Esophagus squamous epithelium (tissue), 5 donors: ENCODE measurements at regions not wholly inside any gene's neighbourhood (a gene's known extent, or its start where the extent isn't known, plus 50 kb on each side); places are given as distances from the start of the nearest gene placed in this dataset.

Source experiments
- DNase-seq: peaks from one replicate; lab custom pipeline; 2025; lab: John Stamatoyannopoulos, UW
- H3K27ac ChIP-seq, 4 donors: fragments of 200-600 bp; sonication (generic); one replicate each; pipeline ENCODE4 v1.5.1; 2016 to 2019; ENCODE audit warnings: mild to moderate bottlenecking in 1 of 4
- H3K27me3 ChIP-seq, 4 donors: fragments of 200-600 bp; sonication (generic); 1 replicate in 3 of 4; 2 replicates in 1 of 4; pipeline versions ENCODE4 v1.5.1 to v1.6.0; 2017 to 2021; ENCODE audit warnings: antibody characterized with exemption in 1 of 4
- H3K36me3 ChIP-seq, 3 donors: fragments of 200-600 bp; sonication (generic); one replicate each; pipeline ENCODE4 v1.5.1; 2016 to 2019
- H3K4me1 ChIP-seq, 3 donors: fragments of 200-600 bp; sonication (generic); one replicate each; pipeline ENCODE4 v1.5.1; 2017 to 2019
- H3K4me3 ChIP-seq, 4 donors: fragments of 200-600 bp; sonication (generic); 1 replicate in 3 of 4; 2 replicates in 1 of 4; pipeline ENCODE4 v1.5.1; 2016 to 2019; ENCODE audit warnings: mild to moderate bottlenecking in 2 of 4, moderate library complexity in 1 of 4
- H3K9me3 ChIP-seq, 3 donors: fragments of 200-600 bp; sonication (generic); one replicate each; pipeline ENCODE4 v1.5.1; 2016 to 2019
- POLR2A ChIP-seq, 4 donors: fragments of 450-650 bp; IDR thresholded peaks; one replicate each; pipeline ENCODE4 v1.6.1; 2017; ENCODE audit warnings: antibody characterized with exemption in 4 of 4, mild to moderate bottlenecking in 4 of 4, moderate library complexity in 3 of 4
- WGBS, 2 donors: methylation state at CpG; one replicate each; pipeline ENCODE4 v1.1.5; 2018; 5-methylcytosine and 5-hydroxymethylcytosine counted together
- intact Hi-C: fragments of 100-400 bp; cut with DNase I; formaldehyde crosslinking; loops from one replicate; pipeline ENCODE4 v1.15.0; 2022
- TF ChIP-seq, protein P1 (sequence below), 6 experiments: fragments of 450-650 bp in 4 of 6; fragments of 200-600 bp in 2 of 6; sonication (generic) in 2 of 6; IDR thresholded peaks; one replicate each; pipeline ENCODE4 v1.5.1; 2016 to 2019; ENCODE audit warnings: antibody characterized with exemption in 6 of 6, mild to moderate bottlenecking in 4 of 6, moderate library complexity in 4 of 6
- donor health status: DM: yes; HTN: yes; CAD: no.

DNA sequence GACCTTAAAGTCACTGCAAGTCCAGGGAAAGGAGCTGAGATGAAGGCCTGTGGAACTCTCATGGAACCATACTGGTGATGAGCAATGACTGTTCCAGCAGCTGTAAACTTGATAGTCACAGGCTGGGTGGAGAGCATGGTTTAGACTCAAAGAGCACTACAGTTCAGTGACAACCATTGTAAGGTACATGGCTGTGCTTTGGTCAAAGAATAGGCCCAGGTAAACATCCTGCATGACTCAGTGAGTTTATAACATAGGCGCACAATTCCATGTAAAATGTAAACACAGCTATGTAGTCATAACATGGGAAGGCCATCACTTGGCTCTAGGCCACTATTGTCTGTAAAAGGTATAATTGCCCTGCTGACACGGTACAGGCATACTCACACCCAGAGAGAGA lies 119.3 kb upstream of the FSCB start:
- DNase-seq: no peak
- Histone ChIP-seq H3K27ac (no peak overlapping the region), H3K4me1 (no peaks in the 10 kb centered on the region), H3K27me3 (no peaks in the 10 kb centered on the region), H3K4me3 (no peak overlapping the region), H3K9me3 (no peaks in the 10 kb centered on the region), H3K36me3 (no peaks in the 10 kb centered on the region)
- intact Hi-C loops: no loop called here
- WGBS, 2 donors: 63 to 64% methylated on average over 2 of the region's 2 CpGs
- TF ChIP-seq, protein P1, sequence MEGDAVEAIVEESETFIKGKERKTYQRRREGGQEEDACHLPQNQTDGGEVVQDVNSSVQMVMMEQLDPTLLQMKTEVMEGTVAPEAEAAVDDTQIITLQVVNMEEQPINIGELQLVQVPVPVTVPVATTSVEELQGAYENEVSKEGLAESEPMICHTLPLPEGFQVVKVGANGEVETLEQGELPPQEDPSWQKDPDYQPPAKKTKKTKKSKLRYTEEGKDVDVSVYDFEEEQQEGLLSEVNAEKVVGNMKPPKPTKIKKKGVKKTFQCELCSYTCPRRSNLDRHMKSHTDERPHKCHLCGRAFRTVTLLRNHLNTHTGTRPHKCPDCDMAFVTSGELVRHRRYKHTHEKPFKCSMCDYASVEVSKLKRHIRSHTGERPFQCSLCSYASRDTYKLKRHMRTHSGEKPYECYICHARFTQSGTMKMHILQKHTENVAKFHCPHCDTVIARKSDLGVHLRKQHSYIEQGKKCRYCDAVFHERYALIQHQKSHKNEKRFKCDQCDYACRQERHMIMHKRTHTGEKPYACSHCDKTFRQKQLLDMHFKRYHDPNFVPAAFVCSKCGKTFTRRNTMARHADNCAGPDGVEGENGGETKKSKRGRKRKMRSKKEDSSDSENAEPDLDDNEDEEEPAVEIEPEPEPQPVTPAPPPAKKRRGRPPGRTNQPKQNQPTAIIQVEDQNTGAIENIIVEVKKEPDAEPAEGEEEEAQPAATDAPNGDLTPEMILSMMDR (IDR thresholded peaks at IDR 0.05): no peak
- no peak for TF ChIP-seq POLR2A (IDR thresholded peaks at IDR 0.05)

DNA sequence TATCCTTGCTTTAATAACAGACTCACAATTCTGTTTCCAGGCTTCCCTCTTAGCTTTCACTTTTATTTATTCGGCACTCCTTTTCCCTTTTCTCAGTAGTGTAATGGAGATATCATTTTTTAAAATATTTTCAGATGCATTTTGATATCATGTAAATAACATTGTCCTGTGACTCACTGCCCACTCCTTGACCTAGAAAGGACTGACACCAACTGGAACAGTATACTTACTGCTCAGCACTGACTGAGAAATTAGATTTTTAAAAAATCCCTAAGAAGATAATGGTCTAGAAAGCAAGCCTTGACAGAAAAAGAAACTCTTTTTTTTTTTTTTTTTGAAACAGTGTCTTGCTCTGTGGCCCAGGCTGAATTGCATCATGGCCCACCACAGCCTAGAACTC lies 118.0 kb upstream of the FSCB start:
- Histone ChIP-seq H3K4me1 (no peaks in the 10 kb centered on the region), H3K36me3 (no peaks in the 10 kb centered on the region), H3K27ac (no peak overlapping the region), H3K27me3 (no peaks in the 10 kb centered on the region), H3K9me3 (no peaks in the 10 kb centered on the region), H3K4me3 (no peak overlapping the region)
- WGBS, 2 donors: 46 to 66% methylated on average over 1 of the region's 1 CpG
- TF ChIP-seq, protein P1 (IDR thresholded peaks at IDR 0.05): no peak
- no peak for TF ChIP-seq POLR2A (IDR thresholded peaks at IDR 0.05)
- intact Hi-C loops: no loop called here
- no peak for DNase-seq

DNA sequence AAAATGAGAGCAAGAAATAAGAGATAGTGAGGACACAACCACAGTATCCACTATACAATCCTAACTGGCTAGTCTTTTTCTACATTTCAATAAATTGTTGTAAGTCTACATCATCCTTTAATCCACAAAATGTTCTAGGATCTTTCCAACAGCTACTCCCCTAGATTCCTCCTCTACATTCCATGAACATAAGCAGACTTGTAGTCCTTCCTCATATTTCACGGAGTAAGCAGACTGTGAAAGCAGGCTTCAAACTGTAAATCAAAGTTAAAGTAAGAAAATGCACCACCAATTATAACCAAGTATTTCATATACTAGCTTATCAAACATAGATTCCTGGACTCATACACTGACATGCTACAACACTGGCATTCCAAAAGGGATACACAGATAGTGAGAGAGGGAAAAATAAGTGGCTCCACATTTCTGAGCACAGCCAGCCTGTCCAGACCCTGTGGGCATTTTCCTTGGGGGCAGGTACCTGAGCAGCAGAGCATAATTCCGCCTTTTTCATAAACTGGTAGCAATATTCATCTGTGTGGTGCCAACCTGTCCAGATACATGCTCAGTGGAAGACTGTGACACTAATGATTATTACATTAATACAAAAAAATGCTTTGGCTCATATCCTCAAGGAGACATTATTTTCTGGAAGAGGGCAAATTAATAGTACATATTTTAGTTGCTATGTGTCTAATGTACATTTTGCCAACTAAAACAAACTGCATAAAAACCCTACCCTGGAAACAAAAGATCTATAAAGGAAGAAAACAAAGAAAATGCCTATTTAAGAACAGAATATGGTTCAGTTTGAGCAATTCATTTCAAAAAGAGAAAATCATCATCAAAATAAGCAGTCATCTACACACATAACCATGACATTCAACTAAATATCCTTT lies 113.3 kb upstream of the FSCB start:
- H3K9me3 ChIP-seq: no peaks in the 10 kb centered on the region
- no peak for DNase-seq
- intact Hi-C loops: no loop called here
- H3K4me3 ChIP-seq: no peak overlapping the region
- 51 to 83% methylated on average over 2 of the region's 2 CpGs for WGBS, 2 donors
- no peak for TF ChIP-seq POLR2A (IDR thresholded peaks at IDR 0.05)
- TF ChIP-seq, protein P1 (IDR thresholded peaks at IDR 0.05): no peak
- H3K27me3 ChIP-seq: no peaks in the 10 kb centered on the region
- H3K27ac ChIP-seq: no peak overlapping the region
- no peaks in the 10 kb centered on the region for H3K4me1 ChIP-seq
- no peaks in the 10 kb centered on the region for H3K36me3 ChIP-seq

DNA sequence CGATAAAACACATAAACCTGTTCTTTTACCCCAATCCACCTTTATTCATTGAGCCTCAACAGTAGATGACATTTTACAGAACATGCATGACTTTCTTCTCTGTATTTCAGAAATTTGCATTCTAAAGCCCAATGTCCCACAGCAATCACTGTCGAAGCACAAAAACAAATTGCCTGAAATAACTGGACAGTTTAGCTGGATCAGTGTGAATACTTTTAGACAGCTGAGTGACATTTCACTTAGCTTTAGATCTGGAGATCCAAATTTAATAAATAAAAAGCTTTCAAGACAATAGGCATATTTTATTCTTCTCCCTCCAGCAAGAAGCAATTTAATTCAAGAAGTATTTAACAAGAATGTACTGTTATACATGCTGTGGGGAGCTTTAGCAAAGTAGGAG lies 109.1 kb upstream of the FSCB start:
- TF ChIP-seq POLR2A (IDR thresholded peaks at IDR 0.05): no peak
- TF ChIP-seq, protein P1 (IDR thresholded peaks at IDR 0.05): no peak
- H3K4me1 ChIP-seq: no peaks in the 10 kb centered on the region
- DNase-seq: no peak
- H3K4me3 ChIP-seq: no peak overlapping the region
- H3K27me3 ChIP-seq: no peaks in the 10 kb centered on the region
- intact Hi-C loops: no loop called here
- no peaks in the 10 kb centered on the region for H3K36me3 ChIP-seq
- WGBS, 2 donors: 85% methylated on average over 2 of the region's 2 CpGs
- no peaks in the 10 kb centered on the region for H3K9me3 ChIP-seq
- no peak overlapping the region for H3K27ac ChIP-seq

DNA sequence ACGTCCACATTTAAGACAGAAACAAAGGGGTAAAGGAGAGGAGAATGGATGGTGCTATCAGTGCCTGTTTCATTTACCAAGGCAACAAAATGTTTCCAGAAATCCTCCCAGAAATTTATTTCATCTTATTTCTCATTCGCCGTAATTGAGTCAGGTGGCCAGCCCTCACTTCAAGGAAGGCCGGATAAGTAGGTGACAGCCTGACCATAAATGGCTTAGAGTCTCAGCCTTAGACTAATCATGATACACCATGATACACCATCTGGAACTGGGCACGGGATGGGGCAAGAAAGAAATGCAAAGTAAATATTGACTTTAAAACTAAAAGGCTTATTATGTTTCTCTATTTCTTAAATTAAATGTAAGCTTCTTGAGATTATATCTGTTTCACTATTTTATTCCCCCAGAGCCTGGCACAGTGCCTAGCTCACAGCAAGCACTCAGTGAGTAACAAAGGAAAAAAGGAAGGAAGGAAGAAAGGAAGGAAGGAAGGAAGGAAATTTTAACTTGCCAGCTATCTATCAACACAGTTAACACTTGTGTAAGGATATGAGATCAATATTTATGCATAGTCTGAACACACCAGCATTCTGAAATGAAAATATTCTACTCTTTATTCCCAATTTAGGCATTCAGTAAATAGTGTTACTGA lies 106.1 kb upstream of the FSCB start:
- Histone ChIP-seq H3K36me3 (no peaks in the 10 kb centered on the region), H3K9me3 (no peaks in the 10 kb centered on the region), H3K27me3 (no peaks in the 10 kb centered on the region), H3K4me1 (no peaks in the 10 kb centered on the region), H3K27ac (no peak overlapping the region), H3K4me3 (no peak overlapping the region)
- DNase-seq: no peak
- no peak for TF ChIP-seq POLR2A (IDR thresholded peaks at IDR 0.05)
- TF ChIP-seq, protein P1 (IDR thresholded peaks at IDR 0.05): no peak
- intact Hi-C loops: no loop called here
- WGBS, 2 donors: 69 to 70% methylated on average over 5 of the region's 5 CpGs
